ENCODE measurements at regions not wholly inside any gene's neighbourhood (a gene's known extent, or its start where the extent isn't known, plus 50 kb on each side); places are given as distances from the start of the nearest gene placed in this dataset.

DNA sequence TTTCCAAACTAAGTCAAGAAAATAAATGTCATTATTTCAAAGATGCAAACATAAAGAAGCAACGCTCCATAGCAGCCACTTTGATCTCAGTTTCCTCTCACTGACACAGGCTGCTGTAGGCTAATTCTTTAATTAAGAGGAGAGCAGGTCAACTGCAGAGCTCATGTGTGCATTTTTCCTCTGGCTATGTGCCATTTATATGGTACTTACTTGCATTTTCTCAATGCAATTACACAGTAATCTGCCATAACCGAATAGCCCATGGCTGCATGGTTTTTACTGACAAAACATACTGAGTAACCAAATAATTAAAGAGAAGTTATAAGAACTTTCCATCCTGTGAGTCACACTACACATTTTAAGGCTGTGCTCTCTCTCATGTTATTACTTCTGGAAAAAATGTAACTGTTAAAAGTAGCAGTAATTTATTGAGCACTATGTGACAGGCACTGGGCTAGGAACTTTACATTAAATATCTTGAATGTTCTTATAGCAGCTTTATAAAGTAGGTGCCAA lies 122.0 kb downstream of the ELAPOR2 start:
- TF ChIP-seq ZNF8 (CRISPR knock-in tag; IDR thresholded peaks at IDR 0.05): no peak
- TF ChIP-seq RARB (CRISPR knock-in tag; IDR thresholded peaks at IDR 0.05): no peak
- TF ChIP-seq, protein P1, sequence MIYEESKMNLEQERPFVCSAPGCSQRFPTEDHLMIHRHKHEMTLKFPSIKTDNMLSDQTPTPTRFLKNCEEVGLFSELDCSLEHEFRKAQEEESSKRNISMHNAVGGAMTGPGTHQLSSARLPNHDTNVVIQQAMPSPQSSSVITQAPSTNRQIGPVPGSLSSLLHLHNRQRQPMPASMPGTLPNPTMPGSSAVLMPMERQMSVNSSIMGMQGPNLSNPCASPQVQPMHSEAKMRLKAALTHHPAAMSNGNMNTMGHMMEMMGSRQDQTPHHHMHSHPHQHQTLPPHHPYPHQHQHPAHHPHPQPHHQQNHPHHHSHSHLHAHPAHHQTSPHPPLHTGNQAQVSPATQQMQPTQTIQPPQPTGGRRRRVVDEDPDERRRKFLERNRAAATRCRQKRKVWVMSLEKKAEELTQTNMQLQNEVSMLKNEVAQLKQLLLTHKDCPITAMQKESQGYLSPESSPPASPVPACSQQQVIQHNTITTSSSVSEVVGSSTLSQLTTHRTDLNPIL (CRISPR knock-in tag; IDR thresholded peaks at IDR 0.05; ENCODE audit: low read depth): no peak
- TF ChIP-seq, protein P2, sequence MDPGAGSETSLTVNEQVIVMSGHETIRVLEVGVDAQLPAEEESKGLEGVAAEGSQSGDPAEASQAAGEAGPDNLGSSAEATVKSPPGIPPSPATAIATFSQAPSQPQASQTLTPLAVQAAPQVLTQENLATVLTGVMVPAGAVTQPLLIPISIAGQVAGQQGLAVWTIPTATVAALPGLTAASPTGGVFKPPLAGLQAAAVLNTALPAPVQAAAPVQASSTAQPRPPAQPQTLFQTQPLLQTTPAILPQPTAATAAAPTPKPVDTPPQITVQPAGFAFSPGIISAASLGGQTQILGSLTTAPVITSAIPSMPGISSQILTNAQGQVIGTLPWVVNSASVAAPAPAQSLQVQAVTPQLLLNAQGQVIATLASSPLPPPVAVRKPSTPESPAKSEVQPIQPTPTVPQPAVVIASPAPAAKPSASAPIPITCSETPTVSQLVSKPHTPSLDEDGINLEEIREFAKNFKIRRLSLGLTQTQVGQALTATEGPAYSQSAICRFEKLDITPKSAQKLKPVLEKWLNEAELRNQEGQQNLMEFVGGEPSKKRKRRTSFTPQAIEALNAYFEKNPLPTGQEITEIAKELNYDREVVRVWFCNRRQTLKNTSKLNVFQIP (CRISPR knock-in tag; IDR thresholded peaks at IDR 0.05; ENCODE audit: borderline replicate concordance, low read depth): no peak
- TF ChIP-seq ZFP3 (CRISPR knock-in tag; IDR thresholded peaks at IDR 0.05): no peak
- TF ChIP-seq, protein P3, sequence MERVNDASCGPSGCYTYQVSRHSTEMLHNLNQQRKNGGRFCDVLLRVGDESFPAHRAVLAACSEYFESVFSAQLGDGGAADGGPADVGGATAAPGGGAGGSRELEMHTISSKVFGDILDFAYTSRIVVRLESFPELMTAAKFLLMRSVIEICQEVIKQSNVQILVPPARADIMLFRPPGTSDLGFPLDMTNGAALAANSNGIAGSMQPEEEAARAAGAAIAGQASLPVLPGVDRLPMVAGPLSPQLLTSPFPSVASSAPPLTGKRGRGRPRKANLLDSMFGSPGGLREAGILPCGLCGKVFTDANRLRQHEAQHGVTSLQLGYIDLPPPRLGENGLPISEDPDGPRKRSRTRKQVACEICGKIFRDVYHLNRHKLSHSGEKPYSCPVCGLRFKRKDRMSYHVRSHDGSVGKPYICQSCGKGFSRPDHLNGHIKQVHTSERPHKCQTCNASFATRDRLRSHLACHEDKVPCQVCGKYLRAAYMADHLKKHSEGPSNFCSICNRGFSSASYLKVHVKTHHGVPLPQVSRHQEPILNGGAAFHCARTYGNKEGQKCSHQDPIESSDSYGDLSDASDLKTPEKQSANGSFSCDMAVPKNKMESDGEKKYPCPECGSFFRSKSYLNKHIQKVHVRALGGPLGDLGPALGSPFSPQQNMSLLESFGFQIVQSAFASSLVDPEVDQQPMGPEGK (CRISPR knock-in tag; IDR thresholded peaks at IDR 0.05; ENCODE audit: borderline replicate concordance): no peak
- TF ChIP-seq SNAI2 (CRISPR knock-in tag; IDR thresholded peaks at IDR 0.05): no peak
- TF ChIP-seq GLIS3 (CRISPR knock-in tag; IDR thresholded peaks at IDR 0.05): no peak
- TF ChIP-seq ARNTL (CRISPR knock-in tag; IDR thresholded peaks at IDR 0.05; ENCODE audit: borderline replicate concordance, low read depth): no peak
- no peak for TF ChIP-seq BACH2 (CRISPR knock-in tag; IDR thresholded peaks at IDR 0.05; ENCODE audit: borderline replicate concordance)
- TF ChIP-seq, protein P4, sequence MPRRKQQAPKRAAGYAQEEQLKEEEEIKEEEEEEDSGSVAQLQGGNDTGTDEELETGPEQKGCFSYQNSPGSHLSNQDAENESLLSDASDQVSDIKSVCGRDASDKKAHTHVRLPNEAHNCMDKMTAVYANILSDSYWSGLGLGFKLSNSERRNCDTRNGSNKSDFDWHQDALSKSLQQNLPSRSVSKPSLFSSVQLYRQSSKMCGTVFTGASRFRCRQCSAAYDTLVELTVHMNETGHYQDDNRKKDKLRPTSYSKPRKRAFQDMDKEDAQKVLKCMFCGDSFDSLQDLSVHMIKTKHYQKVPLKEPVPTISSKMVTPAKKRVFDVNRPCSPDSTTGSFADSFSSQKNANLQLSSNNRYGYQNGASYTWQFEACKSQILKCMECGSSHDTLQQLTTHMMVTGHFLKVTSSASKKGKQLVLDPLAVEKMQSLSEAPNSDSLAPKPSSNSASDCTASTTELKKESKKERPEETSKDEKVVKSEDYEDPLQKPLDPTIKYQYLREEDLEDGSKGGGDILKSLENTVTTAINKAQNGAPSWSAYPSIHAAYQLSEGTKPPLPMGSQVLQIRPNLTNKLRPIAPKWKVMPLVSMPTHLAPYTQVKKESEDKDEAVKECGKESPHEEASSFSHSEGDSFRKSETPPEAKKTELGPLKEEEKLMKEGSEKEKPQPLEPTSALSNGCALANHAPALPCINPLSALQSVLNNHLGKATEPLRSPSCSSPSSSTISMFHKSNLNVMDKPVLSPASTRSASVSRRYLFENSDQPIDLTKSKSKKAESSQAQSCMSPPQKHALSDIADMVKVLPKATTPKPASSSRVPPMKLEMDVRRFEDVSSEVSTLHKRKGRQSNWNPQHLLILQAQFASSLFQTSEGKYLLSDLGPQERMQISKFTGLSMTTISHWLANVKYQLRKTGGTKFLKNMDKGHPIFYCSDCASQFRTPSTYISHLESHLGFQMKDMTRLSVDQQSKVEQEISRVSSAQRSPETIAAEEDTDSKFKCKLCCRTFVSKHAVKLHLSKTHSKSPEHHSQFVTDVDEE (CRISPR knock-in tag; IDR thresholded peaks at IDR 0.05): no peak
- TF ChIP-seq ZFP30 (CRISPR knock-in tag; IDR thresholded peaks at IDR 0.05): no peak
- TF ChIP-seq ZNF565 (CRISPR knock-in tag; conservative IDR thresholded peaks at IDR 0.05; ENCODE audit: low read depth): no peak
